Large intestine (tissue), 3 donors: ENCODE measurements at regions not wholly inside any gene's neighbourhood (a gene's known extent, or its start where the extent isn't known, plus 50 kb on each side); places are given as distances from the start of the nearest gene placed in this dataset.

Experiments
- DNase-seq, 2 donors: peaks; one replicate each; pipeline versions ENCODE4 v3.0.0 to v3.0.0-alpha.2; 2013
- H3K27ac ChIP-seq: one replicate; pipeline ENCODE4 v1.5.1; 2013; ENCODE audit warnings: low read length
- H3K27me3 ChIP-seq: 2 replicates; pipeline ENCODE4 v1.6.1; 2013; ENCODE audit warnings: low read length; ENCODE audit not compliant: control insufficient read depth, insufficient read depth
- H3K36me3 ChIP-seq: 2 replicates; pipeline ENCODE4 v1.6.1; 2013; ENCODE audit warnings: low read length; ENCODE audit not compliant: control insufficient read depth, insufficient read depth
- H3K4me1 ChIP-seq: one replicate; pipeline ENCODE4 v1.6.1; 2013; ENCODE audit warnings: low read length; ENCODE audit not compliant: control insufficient read depth, insufficient read depth
- H3K4me3 ChIP-seq: one replicate; pipeline ENCODE4 v1.5.1; 2013; ENCODE audit warnings: low read length
- H3K9me3 ChIP-seq: one replicate; pipeline ENCODE4 v1.6.1; 2013; ENCODE audit warnings: mild to moderate bottlenecking, low read depth, low read length, moderate library complexity; ENCODE audit not compliant: control insufficient read depth
- WGBS: methylation state at CpG from one replicate; pipeline ENCODE4 v1.1.5; 2013; ENCODE audit warnings: low lambda C conversion rate; ENCODE audit not compliant: insufficient coverage; 5-methylcytosine and 5-hydroxymethylcytosine counted together

GRCh38 chr5:104734046-104734445, 1171.5 kb upstream of the NUDT12 start:
- H3K27ac ChIP-seq = no peak overlapping the region
- no CpG with 5 or more reads among the region's 2 CpGs for WGBS
- H3K4me1 ChIP-seq = no peaks in the 10 kb centered on the region
- no peak overlapping the region for H3K4me3 ChIP-seq
- no peaks in the 10 kb centered on the region for H3K27me3 ChIP-seq
- H3K9me3 ChIP-seq = no peaks in the 10 kb centered on the region
- no peaks in the 10 kb centered on the region for H3K36me3 ChIP-seq
- no peak for DNase-seq

GRCh38 chr5:104733063-104733669, 1170.6 kb upstream of the NUDT12 start:
- no peak overlapping the region for H3K4me3 ChIP-seq
- WGBS = 100% methylated on average over 2 of the region's 2 CpGs
- H3K36me3 ChIP-seq = no peaks in the 10 kb centered on the region
- no peaks in the 10 kb centered on the region for H3K27me3 ChIP-seq
- no peak for DNase-seq
- no peak overlapping the region for H3K27ac ChIP-seq
- no peaks in the 10 kb centered on the region for H3K4me1 ChIP-seq
- no peaks in the 10 kb centered on the region for H3K9me3 ChIP-seq

GRCh38 chr5:104731331-104731730, 1168.7 kb upstream of the NUDT12 start:
- WGBS = no CpG with 5 or more reads among the region's 2 CpGs
- Histone ChIP-seq H3K36me3 (no peaks in the 10 kb centered on the region), H3K4me3 (no peak overlapping the region), H3K4me1 (no peaks in the 10 kb centered on the region), H3K27me3 (no peaks in the 10 kb centered on the region), H3K27ac (no peak overlapping the region), H3K9me3 (no peaks in the 10 kb centered on the region)
- DNase-seq = no peak

- Histone ChIP-seq H3K4me3 (no peak overlapping the region), H3K36me3 (no peaks in the 10 kb centered on the region), H3K27me3 (no peaks in the 10 kb centered on the region), H3K27ac (no peak overlapping the region), H3K4me1 (no peaks in the 10 kb centered on the region), H3K9me3 (peaks cover 13% of the 10 kb centered on the region)
- DNase-seq = no peak
- WGBS = 54% methylated on average over 1 of the region's 3 CpGs
Observed at GRCh38 chr5:104708027-104708426, 1145.4 kb upstream of the NUDT12 start.

GRCh38 chr5:104706600-104706999, 1144.0 kb upstream of the NUDT12 start:
- Histone ChIP-seq H3K27ac (no peak overlapping the region), H3K36me3 (no peaks in the 10 kb centered on the region), H3K27me3 (no peaks in the 10 kb centered on the region), H3K4me3 (no peak overlapping the region), H3K4me1 (no peaks in the 10 kb centered on the region), H3K9me3 (peaks cover 2% of the 10 kb centered on the region)
- DNase-seq = no peak
- no CpG with 5 or more reads among the region's 3 CpGs for WGBS

GRCh38 chr5:104702212-104702611, 1139.6 kb upstream of the NUDT12 start:
- no peaks in the 10 kb centered on the region for H3K4me1 ChIP-seq
- 100% methylated on average over 1 of the region's 1 CpG for WGBS
- H3K36me3 ChIP-seq = no peaks in the 10 kb centered on the region
- no peaks in the 10 kb centered on the region for H3K27me3 ChIP-seq
- no peak overlapping the region for H3K4me3 ChIP-seq
- H3K27ac ChIP-seq = no peak overlapping the region
- peaks cover 12% of the 10 kb centered on the region for H3K9me3 ChIP-seq
- DNase-seq = no peak

- Histone ChIP-seq H3K4me3 (no peak overlapping the region), H3K9me3 (peaks cover 12% of the 10 kb centered on the region), H3K36me3 (no peaks in the 10 kb centered on the region), H3K27ac (no peak overlapping the region), H3K27me3 (no peaks in the 10 kb centered on the region), H3K4me1 (no peaks in the 10 kb centered on the region)
- DNase-seq = no peak
- WGBS = no CpG with 5 or more reads among the region's 2 CpGs
Observed at GRCh38 chr5:104699438-104699837, 1136.8 kb upstream of the NUDT12 start.

- no peak for DNase-seq
- no peaks in the 10 kb centered on the region for H3K27me3 ChIP-seq
- no peaks in the 10 kb centered on the region for H3K36me3 ChIP-seq
- H3K27ac ChIP-seq = no peak overlapping the region
- no CpG with 5 or more reads among the region's 1 CpG for WGBS
- H3K4me1 ChIP-seq = no peaks in the 10 kb centered on the region
- H3K4me3 ChIP-seq = no peak overlapping the region
- no peaks in the 10 kb centered on the region for H3K9me3 ChIP-seq
Observed at GRCh38 chr5:104661256-104661655, 1098.7 kb upstream of the NUDT12 start.

- no peaks in the 10 kb centered on the region for H3K9me3 ChIP-seq
- no peaks in the 10 kb centered on the region for H3K36me3 ChIP-seq
- WGBS = 60% methylated on average over 1 of the region's 1 CpG
- H3K27ac ChIP-seq = no peak overlapping the region
- no peak for DNase-seq
- no peaks in the 10 kb centered on the region for H3K4me1 ChIP-seq
- no peak overlapping the region for H3K4me3 ChIP-seq
- H3K27me3 ChIP-seq = no peaks in the 10 kb centered on the region
Observed at GRCh38 chr5:104659497-104659896, 1096.9 kb upstream of the NUDT12 start.

GRCh38 chr5:104652271-104652861, 1089.8 kb upstream of the NUDT12 start:
- no CpG with 5 or more reads among the region's 5 CpGs for WGBS
- H3K27ac ChIP-seq = no peak overlapping the region

More at GRCh38 chr5:104652271-104652861, 1089.8 kb upstream of the NUDT12 start:
- Histone ChIP-seq H3K4me1 (no peaks in the 10 kb centered on the region), H3K4me3 (no peak overlapping the region), H3K36me3 (no peaks in the 10 kb centered on the region), H3K27me3 (no peaks in the 10 kb centered on the region), H3K9me3 (peaks cover 3% of the 10 kb centered on the region)
- DNase-seq = no peak
